Prostate gland (tissue), 2 donors: ENCODE measurements at regions not wholly inside any gene's neighbourhood (a gene's known extent, or its start where the extent isn't known, plus 50 kb on each side); places are given as distances from the start of the nearest gene placed in this dataset.

Experiments
- DNase-seq: peaks from one replicate; pipeline ENCODE4 v3.0.0-alpha.2; 2019; ENCODE audit warnings: low spot score
- H3K27ac ChIP-seq, 2 donors: fragments of 200-600 bp; sonication (generic); 2 replicates each; pipeline ENCODE4 v1.5.1; 2017 to 2019
- H3K27me3 ChIP-seq: fragments of 200-600 bp; sonication (generic); replicated peaks from 2 replicates; pipeline ENCODE4 v1.5.1; 2019; ENCODE audit not compliant: insufficient read depth
- H3K36me3 ChIP-seq, 2 donors: fragments of 200-600 bp; sonication (generic); 1 replicate in 1 of 2; 2 replicates in 1 of 2; pipeline versions ENCODE4 v1.5.1 to v1.8.1; 2017 to 2019
- H3K4me1 ChIP-seq: fragments of 200-600 bp; sonication (generic); replicated peaks from 2 replicates; pipeline ENCODE4 v1.5.1; 2019
- H3K4me3 ChIP-seq, 2 donors: fragments of 200-600 bp; sonication (generic); 2 replicates each; pipeline ENCODE4 v1.5.1; 2017 to 2019
- H3K9me3 ChIP-seq: fragments of 200-600 bp; sonication (generic); 2 replicates; pipeline ENCODE4 v1.5.1; 2017
- POLR2A ChIP-seq: fragments of 450-650 bp; IDR thresholded peaks from one replicate; pipeline ENCODE4 v1.6.1; 2016; ENCODE audit warnings: antibody characterized with exemption, mild to moderate bottlenecking
- POLR2AphosphoS5 ChIP-seq: sonication (generic); formaldehyde crosslinking; IDR thresholded peaks from one replicate; pipeline ENCODE4 v1.6.1; 2017; ENCODE audit warnings: antibody characterized with exemption
- WGBS: methylation state at CpG from one replicate; pipeline ENCODE4 v1.1.5; 2018; 5-methylcytosine and 5-hydroxymethylcytosine counted together
- intact Hi-C: fragments of 100-400 bp; cut with DNase I; formaldehyde crosslinking; loops from one replicate; pipeline ENCODE4 v1.14.2; 2022
- TF ChIP-seq, protein P1 (sequence below), 4 experiments: fragments of 200-600 bp in 2 of 4; fragments of 450-650 bp in 2 of 4; sonication (generic) in 2 of 4; IDR thresholded peaks; 1 replicate in 3 of 4; 2 replicates in 1 of 4; pipeline ENCODE4 v1.5.1; 2016 to 2019; ENCODE audit warnings: antibody characterized with exemption in 4 of 4, mild to moderate bottlenecking in 2 of 4, moderate library complexity in 2 of 4

- WGBS: 76% methylated on average over 6 of the region's 6 CpGs
- TF ChIP-seq POLR2A: no peak
- TF ChIP-seq, protein P1, sequence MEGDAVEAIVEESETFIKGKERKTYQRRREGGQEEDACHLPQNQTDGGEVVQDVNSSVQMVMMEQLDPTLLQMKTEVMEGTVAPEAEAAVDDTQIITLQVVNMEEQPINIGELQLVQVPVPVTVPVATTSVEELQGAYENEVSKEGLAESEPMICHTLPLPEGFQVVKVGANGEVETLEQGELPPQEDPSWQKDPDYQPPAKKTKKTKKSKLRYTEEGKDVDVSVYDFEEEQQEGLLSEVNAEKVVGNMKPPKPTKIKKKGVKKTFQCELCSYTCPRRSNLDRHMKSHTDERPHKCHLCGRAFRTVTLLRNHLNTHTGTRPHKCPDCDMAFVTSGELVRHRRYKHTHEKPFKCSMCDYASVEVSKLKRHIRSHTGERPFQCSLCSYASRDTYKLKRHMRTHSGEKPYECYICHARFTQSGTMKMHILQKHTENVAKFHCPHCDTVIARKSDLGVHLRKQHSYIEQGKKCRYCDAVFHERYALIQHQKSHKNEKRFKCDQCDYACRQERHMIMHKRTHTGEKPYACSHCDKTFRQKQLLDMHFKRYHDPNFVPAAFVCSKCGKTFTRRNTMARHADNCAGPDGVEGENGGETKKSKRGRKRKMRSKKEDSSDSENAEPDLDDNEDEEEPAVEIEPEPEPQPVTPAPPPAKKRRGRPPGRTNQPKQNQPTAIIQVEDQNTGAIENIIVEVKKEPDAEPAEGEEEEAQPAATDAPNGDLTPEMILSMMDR (IDR thresholded peaks at IDR 0.05): no peak
- TF ChIP-seq POLR2AphosphoS5: no peak
- H3K27ac ChIP-seq: no peak overlapping the region
Observed at GRCh38 chr2:5845798-5846330, 153.7 kb downstream of the SOX11 start.

GRCh38 chr2:5846881-5847280 lies 154.7 kb downstream of the SOX11 start:
- TF ChIP-seq POLR2AphosphoS5 (no peak), POLR2A (no peak)
- TF ChIP-seq, protein P1 (IDR thresholded peaks at IDR 0.05): no peak
- Histone ChIP-seq H3K9me3 (no peaks in the 10 kb centered on the region), H3K4me1 (no peaks in the 10 kb centered on the region), H3K4me3 (no peak overlapping the region), H3K27ac (no peak overlapping the region), H3K27me3 (no peaks in the 10 kb centered on the region), H3K36me3 (no peaks in the 10 kb centered on the region)
- WGBS: 90% methylated on average over 7 of the region's 7 CpGs
- DNase-seq: no peak
- intact Hi-C loops: no loop called here

More at GRCh38 chr2:5845798-5846330, 153.7 kb downstream of the SOX11 start:
- no peaks in the 10 kb centered on the region for H3K4me1 ChIP-seq
- no peak overlapping the region for H3K4me3 ChIP-seq
- no peak for DNase-seq
- intact Hi-C loops: no loop called here
- no peaks in the 10 kb centered on the region for H3K36me3 ChIP-seq
- no peaks in the 10 kb centered on the region for H3K9me3 ChIP-seq
- H3K27me3 ChIP-seq: no peaks in the 10 kb centered on the region

DNA sequence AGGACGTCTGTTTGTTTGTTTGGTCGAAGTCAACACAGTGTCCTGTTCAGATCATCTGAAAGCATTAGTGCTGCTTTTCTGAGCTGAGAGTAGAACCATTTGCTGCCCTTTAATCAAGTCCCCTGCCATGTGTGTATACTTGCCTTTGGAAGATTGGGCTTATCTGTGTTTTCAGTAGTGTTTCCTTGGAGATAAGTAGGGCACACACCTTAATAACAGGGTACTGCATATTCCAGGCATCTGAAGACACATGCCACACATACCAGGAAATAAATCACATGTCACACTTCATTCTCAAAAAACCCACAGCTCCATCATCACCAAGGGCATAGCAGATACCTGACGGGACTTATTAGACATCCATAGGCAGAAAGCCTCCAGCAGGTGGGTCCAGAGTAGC lies 157.4 kb downstream of the SOX11 start:
- no peak for DNase-seq
- Histone ChIP-seq H3K4me1 (no peaks in the 10 kb centered on the region), H3K4me3 (no peak overlapping the region), H3K36me3 (no peaks in the 10 kb centered on the region), H3K27ac (no peak overlapping the region), H3K9me3 (no peaks in the 10 kb centered on the region), H3K27me3 (peaks cover 3% of the 10 kb centered on the region)
- no peak for TF ChIP-seq POLR2A
- TF ChIP-seq, protein P1 (IDR thresholded peaks at IDR 0.05): no peak
- TF ChIP-seq POLR2AphosphoS5: no peak
- WGBS: 51% methylated on average over 3 of the region's 3 CpGs
- intact Hi-C loops: no loop called here

DNA sequence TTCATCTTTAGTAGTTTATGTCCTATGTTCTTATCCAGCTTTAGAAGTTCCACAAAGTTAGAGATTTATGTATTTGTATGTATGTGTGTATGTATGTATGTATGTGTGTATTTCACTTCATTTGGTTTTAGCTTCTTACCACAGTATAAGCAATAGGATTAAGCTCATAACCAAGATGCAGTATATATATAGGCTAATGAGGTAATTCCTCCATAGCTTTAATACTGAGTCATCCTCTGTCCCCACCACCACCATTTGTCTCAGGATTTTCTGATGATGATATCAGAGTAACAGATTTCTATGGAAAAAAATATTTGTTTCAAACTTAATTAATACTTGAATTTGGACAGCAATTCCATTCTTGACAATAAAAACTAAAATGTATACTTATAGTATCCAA lies 159.2 kb downstream of the SOX11 start:
- no peak overlapping the region for H3K4me3 ChIP-seq
- H3K4me1 ChIP-seq: no peaks in the 10 kb centered on the region
- H3K27ac ChIP-seq: no peak overlapping the region
- H3K9me3 ChIP-seq: no peaks in the 10 kb centered on the region
- H3K36me3 ChIP-seq: no peaks in the 10 kb centered on the region
- intact Hi-C loops: no loop called here
- DNase-seq: no peak
- TF ChIP-seq POLR2A (no peak), POLR2AphosphoS5 (no peak)
- H3K27me3 ChIP-seq: peaks cover 3% of the 10 kb centered on the region

DNA sequence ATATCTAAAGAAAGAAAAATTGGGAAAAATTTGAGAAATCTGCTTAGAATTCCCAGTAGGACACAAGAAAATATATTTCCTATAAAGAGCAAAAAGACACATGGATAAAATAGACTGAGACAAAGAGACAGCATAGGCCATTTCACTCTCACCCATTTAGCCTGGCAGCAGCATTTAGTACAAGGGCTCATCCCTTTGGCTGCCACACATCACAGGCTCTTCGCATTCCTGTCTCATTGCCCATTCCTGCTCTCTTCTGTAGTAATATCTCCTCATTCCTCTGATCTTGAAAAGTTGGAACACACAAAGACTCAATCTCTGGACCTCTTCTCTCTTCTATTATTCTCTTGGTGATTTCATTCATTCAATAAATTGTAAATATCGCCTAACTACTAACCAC lies 162.6 kb downstream of the SOX11 start:
- intact Hi-C loops: no loop called here
- WGBS: 90% methylated on average over 2 of the region's 2 CpGs
- TF ChIP-seq, protein P1 (IDR thresholded peaks at IDR 0.05): no peak
- TF ChIP-seq POLR2A (no peak), POLR2AphosphoS5 (no peak)
- DNase-seq: no peak
- no peaks in the 10 kb centered on the region for H3K4me1 ChIP-seq
- H3K27ac ChIP-seq: no peak overlapping the region
- peaks cover 3% of the 10 kb centered on the region for H3K27me3 ChIP-seq
- no peaks in the 10 kb centered on the region for H3K9me3 ChIP-seq
- no peaks in the 10 kb centered on the region for H3K36me3 ChIP-seq
- H3K4me3 ChIP-seq: no peak overlapping the region
